AG09309 (cell line): ENCODE measurements at regions not wholly inside any gene's neighbourhood (a gene's known extent, or its start where the extent isn't known, plus 50 kb on each side); places are given as distances from the start of the nearest gene placed in this dataset.
"Not testable (repeated sequence)": the region's sequence is repeated elsewhere in the genome, so short reads cannot be mapped to it uniquely, and the experiment has no call there.

ENCODE experiments used
- DNase-seq: peaks from one replicate; pipeline ENCODE4 v3.0.0-alpha.2; 2010; ENCODE audit warnings: low read depth
- H3K4me3 ChIP-seq: 2 replicates; pipeline ENCODE4 v1.5.1; 2011; ENCODE audit warnings: mild to moderate bottlenecking, low read depth, low read length, moderate library complexity; ENCODE audit not compliant: control insufficient read depth
- CTCF ChIP-seq: IDR thresholded peaks from 2 replicates; pipeline ENCODE4 v1.5.1; 2011; ENCODE audit warnings: mild to moderate bottlenecking, low read depth, low read length, inconsistent platforms; ENCODE audit not compliant: insufficient read depth, control insufficient read depth; ENCODE audit errors: missing control alignments

GRCh38 chr2:21892140-21892539 is 768.4 kb downstream of the TDRD15 start:
- no peak for DNase-seq
- no peak for TF ChIP-seq CTCF
- no peak overlapping the region for H3K4me3 ChIP-seq

GRCh38 chr2:21895200-21895599 is 771.4 kb downstream of the TDRD15 start:
- no peak for TF ChIP-seq CTCF

GRCh38 chr2:21908712-21909380 is 785.1 kb downstream of the TDRD15 start:
- not testable (repeated sequence) for H3K4me3 ChIP-seq, DNase-seq

More at GRCh38 chr2:21895200-21895599, 771.4 kb downstream of the TDRD15 start:
- no peak for DNase-seq
- no peak overlapping the region for H3K4me3 ChIP-seq

GRCh38 chr2:21910832-21911507 is 787.2 kb downstream of the TDRD15 start:
- no peak overlapping the region for H3K4me3 ChIP-seq
- TF ChIP-seq CTCF: no peak
- no peak for DNase-seq

DNA sequence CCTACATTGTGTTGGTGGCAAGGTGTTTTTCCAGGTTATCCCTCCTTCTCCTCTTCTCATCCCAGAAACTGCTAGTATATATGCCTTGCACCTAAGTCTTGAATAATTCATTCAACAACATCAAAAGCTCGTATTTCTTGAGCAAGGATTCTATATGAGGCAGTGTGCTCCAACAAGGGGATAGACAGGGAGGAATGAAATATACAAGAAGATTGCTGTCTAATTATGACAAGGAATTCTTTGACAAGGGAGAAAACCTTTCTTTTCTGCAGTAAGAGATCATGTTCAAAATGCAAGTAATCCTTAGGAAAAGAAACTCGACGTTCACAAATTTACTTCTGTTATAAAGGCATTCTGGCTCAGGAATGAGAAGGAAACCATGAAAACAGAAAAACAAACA is 788.6 kb downstream of the TDRD15 start:
- H3K4me3 ChIP-seq: no peak overlapping the region
- no peak for TF ChIP-seq CTCF
- no peak for DNase-seq

DNA sequence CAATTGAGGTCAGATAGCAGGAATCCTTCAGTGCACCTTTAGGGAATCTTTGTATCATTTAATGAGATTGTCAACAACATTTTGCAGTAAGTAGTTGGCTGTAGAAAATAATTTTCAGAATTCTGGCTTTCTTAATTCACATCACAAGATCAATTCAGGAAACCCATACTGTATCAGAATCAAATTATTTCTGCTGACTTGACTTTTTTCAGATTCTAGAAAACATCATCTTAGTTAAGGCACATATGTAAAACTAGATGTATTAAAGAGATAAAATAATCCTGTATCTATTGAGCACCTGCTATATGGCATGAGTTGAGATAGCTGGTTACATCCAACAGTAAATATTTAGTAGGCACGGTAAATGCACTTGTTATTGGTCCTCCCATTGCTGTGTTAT is 791.4 kb downstream of the TDRD15 start:
- H3K4me3 ChIP-seq: no peak overlapping the region
- no peak for TF ChIP-seq CTCF
- DNase-seq: no peak

DNA sequence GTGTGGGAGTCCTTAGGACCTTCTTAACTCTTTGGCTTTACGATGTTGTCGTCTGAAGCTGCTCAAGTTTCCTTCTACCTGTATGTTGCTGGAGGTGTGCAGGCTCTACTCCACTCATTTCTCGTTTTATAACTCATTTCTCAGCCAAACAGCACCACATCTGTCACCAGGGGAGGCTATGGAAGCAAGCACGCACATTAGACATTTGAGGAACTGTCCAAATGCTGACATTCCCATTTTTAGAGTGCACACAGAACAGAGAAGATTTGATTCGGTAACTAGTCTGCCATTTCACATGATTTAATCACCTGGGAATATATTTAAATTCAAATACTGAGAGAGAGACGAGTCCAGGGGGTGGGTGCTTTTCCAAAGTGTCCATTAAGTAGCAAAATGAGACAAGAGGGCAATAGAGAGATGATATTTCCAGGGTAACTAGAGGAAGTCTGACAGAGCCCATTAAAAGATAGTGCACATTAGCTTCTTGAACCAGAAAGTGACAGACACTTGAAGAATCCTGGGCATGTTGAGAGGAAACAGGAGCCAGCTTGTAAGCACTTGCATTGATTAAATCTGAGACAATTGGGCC is 793.3 kb downstream of the TDRD15 start:
- H3K4me3 ChIP-seq: no peak overlapping the region
- TF ChIP-seq CTCF: no peak
- DNase-seq: no peak
